Activated naive CD8-positive, alpha-beta T cell treated with anti-CD3 and anti-CD28 coated beads, Interleukin-2, amount 10 ng/mL, durations not matched to agents 7 days and 5 days (primary cell): ENCODE measurements at regions not wholly inside any gene's neighbourhood (a gene's known extent, or its start where the extent isn't known, plus 50 kb on each side); places are given as distances from the start of the nearest gene placed in this dataset.

ENCODE experiments used
- ATAC-seq: fragments of 150-1000 bp; cut with Tn5 transposase; one replicate; pipeline ENCODE4 v1.10.0; 2021; ENCODE audit warnings: low read depth, moderate library complexity
- POLR2A ChIA-PET: fragments of 350-600 bp; sonication (Branson Sonifier 250); formaldehyde crosslinking; loops from one replicate; lab custom pipeline; 2021; ENCODE audit warnings: antibody characterized with exemption; lab: Charles Lee
- DNase-seq: peaks from one replicate; pipeline ENCODE4 v3.0.0; 2021
- H3K27ac Mint-ChIP-seq: one replicate; pipeline ENCODE4 v1.8.0; 2022; ENCODE audit warnings: mild to moderate bottlenecking, mixed read lengths
- H3K27me3 Mint-ChIP-seq: one replicate; pipeline ENCODE4 v1.8.0; 2022; ENCODE audit warnings: mild to moderate bottlenecking, moderate library complexity, mixed read lengths
- H3K36me3 Mint-ChIP-seq: one replicate; pipeline ENCODE4 v1.8.0; 2021; ENCODE audit warnings: mild to moderate bottlenecking, mixed read lengths
- H3K4me1 Mint-ChIP-seq: one replicate; pipeline ENCODE4 v1.8.0; 2021; ENCODE audit warnings: mixed read lengths
- H3K4me3 Mint-ChIP-seq: one replicate; pipeline ENCODE4 v1.8.0; 2022; ENCODE audit warnings: mild to moderate bottlenecking, moderate library complexity, mixed read lengths
- H3K9me3 Mint-ChIP-seq: one replicate; pipeline ENCODE4 v1.8.0; 2021; ENCODE audit warnings: mixed read lengths

DNA sequence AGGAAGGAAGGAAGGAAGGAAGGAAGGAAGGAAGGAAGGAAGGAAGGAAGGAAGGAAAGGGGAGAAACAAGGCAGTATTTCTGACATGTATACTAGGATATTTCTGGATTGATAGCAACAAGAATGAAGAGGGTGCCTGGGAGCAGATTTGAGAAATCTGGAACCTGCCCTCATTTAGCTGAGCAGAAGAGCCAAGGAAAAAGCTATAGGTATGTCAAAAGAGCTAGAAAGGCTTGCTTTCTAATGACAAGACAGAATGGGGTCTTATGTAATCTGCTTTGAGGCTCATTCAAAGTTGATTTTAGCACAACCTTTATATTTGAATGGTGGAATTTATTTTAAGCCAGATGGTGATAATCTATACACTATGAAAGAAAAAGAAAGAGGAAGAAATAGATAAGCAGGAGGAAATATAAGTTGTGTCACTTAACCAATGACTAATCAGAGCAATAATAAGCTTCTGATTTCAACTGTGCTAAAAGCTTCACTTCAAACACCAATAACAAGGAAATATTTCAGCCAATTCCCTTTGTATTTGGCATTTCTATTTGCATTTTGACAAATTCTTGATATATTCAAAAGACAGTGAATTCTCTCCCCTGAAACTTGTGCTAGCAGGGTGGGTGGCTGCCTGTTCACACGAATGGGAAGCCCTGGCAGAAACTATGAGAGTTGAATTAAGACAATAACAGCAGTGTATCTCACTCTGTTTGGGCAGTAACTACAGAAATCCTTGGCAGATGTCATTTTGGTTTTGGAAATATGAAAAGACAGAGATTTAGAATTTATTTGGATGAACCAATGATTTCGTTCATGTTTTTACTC lies 76.3 kb upstream of the FLRT2 start:
- Mint-ChIP-seq H3K27ac (no peak overlapping the region), H3K27me3 (no peaks in the 10 kb centered on the region), H3K9me3 (no peaks in the 10 kb centered on the region), H3K4me1 (no peaks in the 10 kb centered on the region), H3K36me3 (no peaks in the 10 kb centered on the region), H3K4me3 (no peak overlapping the region)
- POLR2A ChIA-PET, result no interaction called here
- DNase-seq, result no peak
- ATAC-seq, result no peak

- Mint-ChIP-seq H3K4me1 (no peaks in the 10 kb centered on the region), H3K27ac (no peak overlapping the region), H3K4me3 (no peak overlapping the region), H3K27me3 (no peaks in the 10 kb centered on the region), H3K36me3 (no peaks in the 10 kb centered on the region), H3K9me3 (no peaks in the 10 kb centered on the region)
- POLR2A ChIA-PET, result no interaction called here
- DNase-seq (no peak), ATAC-seq (no peak)
Measured at GRCh38 chr14:85454226-85454813, 75.6 kb upstream of the FLRT2 start.

- ATAC-seq (no peak), DNase-seq (no peak)
- POLR2A ChIA-PET, result no interaction called here
- Mint-ChIP-seq H3K27me3 (no peaks in the 10 kb centered on the region), H3K4me3 (no peak overlapping the region), H3K9me3 (peaks cover 2% of the 10 kb centered on the region), H3K36me3 (no peaks in the 10 kb centered on the region), H3K27ac (no peak overlapping the region), H3K4me1 (no peaks in the 10 kb centered on the region)
Measured at GRCh38 chr14:85459361-85460000, 70.5 kb upstream of the FLRT2 start.

DNA sequence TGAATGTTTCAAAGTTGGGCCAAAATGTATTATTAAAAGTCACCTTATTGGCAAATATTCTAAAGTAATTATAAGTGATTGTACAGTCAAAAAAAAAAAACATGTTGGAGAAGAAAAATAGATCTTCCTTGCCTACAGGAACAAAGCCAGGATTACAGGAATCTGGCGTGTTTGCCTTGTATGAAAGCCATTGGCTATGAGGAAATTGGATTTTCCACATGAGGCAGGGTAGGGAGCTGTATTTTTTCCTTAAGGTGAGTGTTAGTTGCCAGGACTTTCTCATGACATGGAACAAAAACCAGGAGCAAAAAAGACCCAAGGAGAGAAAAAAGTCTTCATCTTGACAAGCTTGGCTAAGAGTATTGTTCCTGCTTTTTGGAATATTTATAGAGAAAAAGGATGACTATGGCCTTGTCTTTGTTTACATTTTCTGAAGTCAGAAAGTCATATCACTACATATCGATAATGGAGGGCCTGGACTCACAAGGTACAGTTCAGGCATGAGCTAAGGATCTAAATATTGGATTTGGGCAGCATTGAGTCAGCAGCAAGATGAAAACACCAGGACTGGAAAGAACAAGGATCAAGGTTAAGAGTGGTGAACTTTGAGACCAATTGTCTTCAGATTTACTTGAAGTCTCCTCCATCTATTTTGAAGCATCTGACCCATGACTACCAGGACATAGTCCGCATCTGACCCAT lies 68.4 kb upstream of the FLRT2 start:
- Mint-ChIP-seq H3K4me1 (no peaks in the 10 kb centered on the region), H3K4me3 (no peak overlapping the region), H3K9me3 (peaks cover 2% of the 10 kb centered on the region), H3K27me3 (no peaks in the 10 kb centered on the region), H3K27ac (no peak overlapping the region), H3K36me3 (no peaks in the 10 kb centered on the region)
- DNase-seq, result no peak
- ATAC-seq, result no peak
- POLR2A ChIA-PET, result no interaction called here

GRCh38 chr14:85463512-85463911 lies 66.4 kb upstream of the FLRT2 start:
- ATAC-seq, result no peak
- DNase-seq, result no peak
- Mint-ChIP-seq H3K9me3 (peaks cover 2% of the 10 kb centered on the region), H3K4me3 (no peak overlapping the region), H3K27me3 (no peaks in the 10 kb centered on the region), H3K27ac (no peak overlapping the region), H3K36me3 (no peaks in the 10 kb centered on the region), H3K4me1 (no peaks in the 10 kb centered on the region)
- POLR2A ChIA-PET, result no interaction called here

GRCh38 chr14:85464135-85464895 lies 65.6 kb upstream of the FLRT2 start:
- H3K36me3 Mint-ChIP-seq, result no peaks in the 10 kb centered on the region
- no peak overlapping the region for H3K4me3 Mint-ChIP-seq
- POLR2A ChIA-PET, result no interaction called here
- DNase-seq (no peak), ATAC-seq (no peak)
- H3K4me1 Mint-ChIP-seq, result no peaks in the 10 kb centered on the region
- no peak overlapping the region for H3K27ac Mint-ChIP-seq
- peaks cover 2% of the 10 kb centered on the region for H3K9me3 Mint-ChIP-seq
- H3K27me3 Mint-ChIP-seq, result no peaks in the 10 kb centered on the region

- Mint-ChIP-seq H3K9me3 (peaks cover 2% of the 10 kb centered on the region), H3K4me3 (no peak overlapping the region), H3K27me3 (no peaks in the 10 kb centered on the region), H3K4me1 (no peaks in the 10 kb centered on the region), H3K36me3 (no peaks in the 10 kb centered on the region), H3K27ac (no peak overlapping the region)
- POLR2A ChIA-PET, result no interaction called here
- no peak for DNase-seq
- ATAC-seq, result no peak
Measured at GRCh38 chr14:85466678-85467077, 63.3 kb upstream of the FLRT2 start.

GRCh38 chr14:85468816-85469215 lies 61.1 kb upstream of the FLRT2 start:
- Mint-ChIP-seq H3K4me3 (no peak overlapping the region), H3K4me1 (no peaks in the 10 kb centered on the region), H3K27me3 (peaks cover 2% of the 10 kb centered on the region), H3K36me3 (no peaks in the 10 kb centered on the region), H3K9me3 (peaks cover 1% of the 10 kb centered on the region), H3K27ac (no peak overlapping the region)
- POLR2A ChIA-PET, result no interaction called here
- no peak for DNase-seq
- no peak for ATAC-seq

- POLR2A ChIA-PET, result no interaction called here
- H3K9me3 Mint-ChIP-seq, result no peaks in the 10 kb centered on the region
- DNase-seq, result no peak
- H3K4me3 Mint-ChIP-seq, result no peak overlapping the region
- no peaks in the 10 kb centered on the region for H3K36me3 Mint-ChIP-seq
- H3K27ac Mint-ChIP-seq, result no peak overlapping the region
- H3K4me1 Mint-ChIP-seq, result no peaks in the 10 kb centered on the region
- no peak for ATAC-seq
- H3K27me3 Mint-ChIP-seq, result peaks cover 2% of the 10 kb centered on the region
Measured at GRCh38 chr14:85471156-85471555, 58.8 kb upstream of the FLRT2 start.

DNA sequence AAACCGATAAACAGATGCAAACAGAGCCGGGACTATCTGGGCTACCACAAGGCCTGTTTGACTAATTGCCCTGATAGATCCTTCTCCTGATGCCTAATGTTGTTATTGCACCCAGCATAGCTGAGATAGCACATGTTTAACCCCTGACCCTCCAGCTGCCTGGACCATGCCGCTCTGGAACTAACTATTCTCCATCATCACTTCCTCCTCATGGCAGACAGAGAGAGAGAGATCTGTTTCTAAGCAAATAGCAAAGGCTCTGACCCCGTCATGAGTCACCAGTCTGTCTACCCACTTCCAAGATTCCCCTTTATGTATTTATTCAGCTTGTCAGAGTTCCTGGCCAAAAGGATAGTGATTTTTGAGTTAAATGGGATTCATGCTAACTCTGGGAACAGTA lies 58.2 kb upstream of the FLRT2 start:
- no peak for ATAC-seq
- peaks cover 2% of the 10 kb centered on the region for H3K27me3 Mint-ChIP-seq

DNA sequence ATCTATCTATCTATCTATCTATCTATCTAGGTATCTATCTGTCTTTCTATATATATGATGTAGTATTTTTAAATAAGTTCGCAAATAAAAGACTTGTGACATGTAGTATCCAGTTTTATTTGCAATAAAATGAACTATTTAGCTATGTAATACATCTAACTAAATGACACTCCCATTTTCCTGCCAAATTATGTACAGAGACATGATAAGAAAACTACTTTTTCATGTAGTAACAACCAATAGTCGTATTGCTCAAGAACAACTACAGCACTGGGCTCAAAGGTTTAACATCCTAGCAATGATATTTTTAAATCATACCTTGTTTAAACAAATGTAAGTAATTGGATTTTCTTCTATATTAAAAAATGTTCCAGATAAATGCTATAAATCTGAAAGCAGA lies 55.5 kb upstream of the FLRT2 start:
- Mint-ChIP-seq H3K36me3 (no peaks in the 10 kb centered on the region), H3K27me3 (peaks cover 2% of the 10 kb centered on the region), H3K4me3 (no peak overlapping the region), H3K27ac (no peak overlapping the region), H3K4me1 (no peaks in the 10 kb centered on the region), H3K9me3 (no peaks in the 10 kb centered on the region)
- ATAC-seq, result no peak
- POLR2A ChIA-PET, result no interaction called here
- no peak for DNase-seq

More for the DNA sequence above, 58.2 kb upstream of the FLRT2 start:
- no peak overlapping the region for H3K4me3 Mint-ChIP-seq
- no peak for DNase-seq
- H3K27ac Mint-ChIP-seq, result no peak overlapping the region
- POLR2A ChIA-PET, result no interaction called here
- H3K9me3 Mint-ChIP-seq, result no peaks in the 10 kb centered on the region
- no peaks in the 10 kb centered on the region for H3K4me1 Mint-ChIP-seq
- no peaks in the 10 kb centered on the region for H3K36me3 Mint-ChIP-seq

- Mint-ChIP-seq H3K27ac (no peak overlapping the region), H3K4me1 (no peaks in the 10 kb centered on the region), H3K9me3 (no peaks in the 10 kb centered on the region), H3K36me3 (no peaks in the 10 kb centered on the region), H3K4me3 (no peak overlapping the region), H3K27me3 (peaks cover 2% of the 10 kb centered on the region)
- no peak for ATAC-seq
- no peak for DNase-seq
- POLR2A ChIA-PET, result no interaction called here
Measured at GRCh38 chr14:85475113-85475512, 54.8 kb upstream of the FLRT2 start.

- no peak for ATAC-seq
- Mint-ChIP-seq H3K36me3 (no peaks in the 10 kb centered on the region), H3K27ac (no peak overlapping the region), H3K4me3 (no peak overlapping the region), H3K9me3 (no peaks in the 10 kb centered on the region), H3K4me1 (no peaks in the 10 kb centered on the region), H3K27me3 (no peaks in the 10 kb centered on the region)
- DNase-seq, result no peak
- POLR2A ChIA-PET, result no interaction called here
Measured at GRCh38 chr14:85479306-85479705, 50.6 kb upstream of the FLRT2 start.
